ENCODE measurements at regions not wholly inside any gene's neighbourhood (a gene's known extent, or its start where the extent isn't known, plus 50 kb on each side); places are given as distances from the start of the nearest gene placed in this dataset.

GRCh38 chr1:187665483-187665882, 836.7 kb downstream of the PLA2G4A start:
- Histone ChIP-seq H3K9me2 (ENCODE audit: insufficient read depth, low read length) (no peaks in the 10 kb centered on the region), H3K9ac (ENCODE audit: low read length) (no peak overlapping the region), H3K4me2 (ENCODE audit: low read length) (no peak overlapping the region), H3K4me3 (ENCODE audit: low read length) (no peak overlapping the region), H3K79me2 (replicated peaks; ENCODE audit: insufficient read depth, low read length) (no peaks in the 10 kb centered on the region), H3F3A (ENCODE audit: insufficient read depth, low read length, poor library complexity, severe bottlenecking) (no peaks in the 10 kb centered on the region), H3K9me3 (ENCODE audit: low read length) (no peaks in the 10 kb centered on the region), H2AFZ (ENCODE audit: low read depth, low read length) (no peak overlapping the region), H3K36me3 (ENCODE audit: insufficient read depth, low read length) (no peaks in the 10 kb centered on the region), H3K27me3 (ENCODE audit: insufficient read depth, low read depth, low read length) (no peaks in the 10 kb centered on the region), H3K27ac (ENCODE audit: low read length) (no peak overlapping the region), H4K20me1 (ENCODE audit: insufficient read depth) (no peaks in the 10 kb centered on the region)
- TF ChIP-seq RAD21 (conservative IDR thresholded peaks at IDR 0.05) (no peak), EP300 (conservative IDR thresholded peaks at IDR 0.05; ENCODE audit: poor library complexity, severe bottlenecking) (no peak), CTCF (IDR thresholded peaks at IDR 0.05; ENCODE audit: poor library complexity, severe bottlenecking) (no peak), TAF1 (IDR thresholded peaks at IDR 0.05; ENCODE audit: low read depth) (no peak), MXI1 (conservative IDR thresholded peaks at IDR 0.05; ENCODE audit: poor library complexity, severe bottlenecking) (no peak), REST (IDR thresholded peaks at IDR 0.05; ENCODE audit: borderline replicate concordance) (no peak), SMC3 (conservative IDR thresholded peaks at IDR 0.05; ENCODE audit: poor library complexity) (no peak), POLR2AphosphoS5 (IDR thresholded peaks at IDR 0.05) (no peak), EZH2 (IDR thresholded peaks at IDR 0.05; ENCODE audit: borderline replicate concordance, insufficient read depth, low read length, poor library complexity, severe bottlenecking) (no peak)

GRCh38 chr1:187680823-187681222, 852.1 kb downstream of the PLA2G4A start:
- Histone ChIP-seq H3K4me2 (ENCODE audit: low read length) (no peak overlapping the region), H3K79me2 (replicated peaks; ENCODE audit: insufficient read depth, low read length) (no peaks in the 10 kb centered on the region), H2AFZ (ENCODE audit: low read depth, low read length) (no peak overlapping the region)

More at GRCh38 chr1:187680823-187681222, 852.1 kb downstream of the PLA2G4A start:
- no peak overlapping the region for H3K9ac ChIP-seq (ENCODE audit: low read length)
- H3F3A ChIP-seq (ENCODE audit: insufficient read depth, low read length, poor library complexity, severe bottlenecking): peaks cover 3% of the 10 kb centered on the region
- no peak overlapping the region for H3K4me3 ChIP-seq (ENCODE audit: low read length)
- no peaks in the 10 kb centered on the region for H4K20me1 ChIP-seq (ENCODE audit: insufficient read depth)
- TF ChIP-seq EZH2 (IDR thresholded peaks at IDR 0.05; ENCODE audit: borderline replicate concordance, insufficient read depth, low read length, poor library complexity, severe bottlenecking) (no peak), MXI1 (conservative IDR thresholded peaks at IDR 0.05; ENCODE audit: poor library complexity, severe bottlenecking) (no peak), SMC3 (conservative IDR thresholded peaks at IDR 0.05; ENCODE audit: poor library complexity) (no peak), CTCF (IDR thresholded peaks at IDR 0.05; ENCODE audit: poor library complexity, severe bottlenecking) (no peak), POLR2AphosphoS5 (IDR thresholded peaks at IDR 0.05) (no peak), REST (IDR thresholded peaks at IDR 0.05; ENCODE audit: borderline replicate concordance) (no peak), TAF1 (IDR thresholded peaks at IDR 0.05; ENCODE audit: low read depth) (no peak), EP300 (conservative IDR thresholded peaks at IDR 0.05; ENCODE audit: poor library complexity, severe bottlenecking) (no peak)
- no peaks in the 10 kb centered on the region for H3K27me3 ChIP-seq (ENCODE audit: insufficient read depth, low read depth, low read length)
- no peak overlapping the region for H3K27ac ChIP-seq (ENCODE audit: low read length)
- no peaks in the 10 kb centered on the region for H3K9me2 ChIP-seq (ENCODE audit: insufficient read depth, low read length)
- H3K36me3 ChIP-seq (ENCODE audit: insufficient read depth, low read length): no peaks in the 10 kb centered on the region
- no peaks in the 10 kb centered on the region for H3K9me3 ChIP-seq (ENCODE audit: low read length)
